SK-MEL-5 (cell line): ENCODE measurements at regions not wholly inside any gene's neighbourhood (a gene's known extent, or its start where the extent isn't known, plus 50 kb on each side); places are given as distances from the start of the nearest gene placed in this dataset.
A peak's percentile ranks its signal among the peaks of the same experiment; 100 is the strongest.

Experiments used
- DNase-seq: peaks from one replicate; pipeline ENCODE4 v3.0.0-alpha.2; 2016; ENCODE audit warnings: low read depth, low spot score
- in situ Hi-C: cut with HindIII; loops from 2 replicates; pipeline ENCODE4 v1.10.0; 2016; ENCODE audit warnings: low sequenced_read_pairs, high pct_unique_total_duplicates, low pct_unique_long_range_greater_than_20kb

DNA sequence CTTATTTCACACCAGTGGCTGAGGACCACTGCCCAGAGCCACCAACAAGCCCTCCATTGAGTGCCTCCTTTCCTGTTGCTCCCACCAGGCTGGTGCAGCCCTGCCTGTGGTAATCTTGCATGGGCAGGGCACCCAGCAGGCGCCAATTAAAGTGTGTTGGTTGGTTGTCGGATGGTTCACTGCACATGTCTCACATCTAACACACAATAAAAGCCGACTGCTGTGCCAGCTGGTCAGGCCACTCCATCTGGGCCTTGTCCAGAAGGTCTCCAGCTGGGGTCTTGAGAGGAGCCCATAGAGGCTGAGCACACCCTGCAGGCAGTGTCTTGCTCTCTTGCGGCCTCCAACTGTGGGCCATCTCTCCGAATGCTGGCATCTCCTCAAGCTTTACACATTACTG, 494.8 kb upstream of the KLHL29 start:
- no peak for DNase-seq
- in situ Hi-C loops: no loop called here

DNA sequence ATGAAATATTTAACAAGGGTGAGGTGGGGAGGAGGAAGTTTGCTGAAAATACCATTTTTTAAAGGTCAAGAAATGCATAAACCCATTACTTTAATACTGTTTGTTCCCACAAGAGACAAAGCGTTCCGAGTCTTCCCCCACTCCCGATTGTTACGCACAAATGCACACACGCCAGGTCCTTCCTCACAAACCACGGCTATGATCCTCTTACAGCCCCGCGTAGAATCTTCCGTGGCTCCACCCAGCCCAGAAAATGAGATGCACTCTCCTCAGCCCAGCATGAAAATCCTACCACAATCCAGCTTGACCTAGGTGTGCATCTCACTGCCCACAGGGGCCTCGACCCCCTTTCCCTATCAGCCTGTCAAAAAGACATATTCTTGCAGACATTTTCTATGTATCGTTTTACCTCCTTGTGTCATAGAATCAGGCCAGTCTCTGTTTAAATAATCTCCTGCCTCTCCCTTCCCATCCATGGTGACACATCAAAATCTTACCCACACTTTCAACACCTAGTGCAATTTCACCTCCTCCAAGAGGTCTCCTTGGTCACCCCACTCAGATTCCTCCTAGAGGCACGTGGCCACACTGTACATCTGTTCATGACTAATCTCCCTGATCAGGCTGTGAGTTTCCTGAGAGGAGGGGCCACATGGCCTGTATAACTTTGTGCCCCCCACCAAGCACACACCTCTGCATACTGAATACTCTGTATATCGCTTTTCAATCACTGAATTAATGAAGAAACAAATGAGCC, 491.0 kb upstream of the KLHL29 start:
- DNase-seq: no peak
- in situ Hi-C loops: no loop called here

- in situ Hi-C loops: no loop called here
- peak; percentile 8 for DNase-seq
These were observed 490.2 kb upstream of the KLHL29 start for GRCh38 chr2:22894761-22895160.

GRCh38 chr2:22897428-22897827, 487.6 kb upstream of the KLHL29 start:
- in situ Hi-C loops: no loop called here
- no peak for DNase-seq

DNA sequence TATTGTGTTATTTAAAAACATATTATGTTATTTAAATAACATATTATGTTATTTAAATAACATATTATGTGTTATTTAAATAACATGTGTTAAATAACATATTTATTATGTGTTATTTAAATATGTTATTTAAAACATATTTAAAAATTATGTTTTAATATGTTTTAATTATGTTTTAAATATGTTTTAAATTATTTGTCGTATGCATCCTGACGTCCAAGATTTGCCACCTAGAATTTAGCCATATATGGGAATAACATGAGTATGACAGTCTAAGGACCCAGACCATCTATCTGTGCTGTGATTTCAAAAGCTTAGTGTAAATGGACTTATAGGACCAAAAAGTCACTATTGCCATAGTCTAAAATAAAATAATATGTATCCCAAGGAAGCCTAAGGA, 484.3 kb upstream of the KLHL29 start:
- DNase-seq: no peak
- in situ Hi-C loops: no loop called here

- in situ Hi-C loops: no loop called here
- no peak for DNase-seq
These were observed 483.4 kb upstream of the KLHL29 start for GRCh38 chr2:22901471-22902179.

DNA sequence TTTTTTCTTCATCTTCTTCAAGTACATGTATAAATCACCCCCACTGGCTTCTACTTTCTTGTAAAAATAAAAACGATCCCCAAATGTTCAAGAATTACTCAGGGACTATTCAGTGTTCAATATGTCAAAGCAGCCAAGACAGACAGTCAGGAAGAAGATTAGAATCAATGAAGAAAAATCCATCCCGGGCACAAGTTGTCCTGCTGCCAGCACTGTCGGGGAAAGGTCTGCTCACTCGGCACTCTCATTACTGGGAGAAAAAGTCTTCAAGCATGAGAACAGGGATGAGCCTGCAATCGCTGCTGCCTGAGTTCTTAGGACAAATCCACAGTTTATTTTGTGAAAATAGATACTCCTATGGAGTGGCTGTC, 482.8 kb upstream of the KLHL29 start:
- in situ Hi-C loops: no loop called here
- no peak for DNase-seq

DNA sequence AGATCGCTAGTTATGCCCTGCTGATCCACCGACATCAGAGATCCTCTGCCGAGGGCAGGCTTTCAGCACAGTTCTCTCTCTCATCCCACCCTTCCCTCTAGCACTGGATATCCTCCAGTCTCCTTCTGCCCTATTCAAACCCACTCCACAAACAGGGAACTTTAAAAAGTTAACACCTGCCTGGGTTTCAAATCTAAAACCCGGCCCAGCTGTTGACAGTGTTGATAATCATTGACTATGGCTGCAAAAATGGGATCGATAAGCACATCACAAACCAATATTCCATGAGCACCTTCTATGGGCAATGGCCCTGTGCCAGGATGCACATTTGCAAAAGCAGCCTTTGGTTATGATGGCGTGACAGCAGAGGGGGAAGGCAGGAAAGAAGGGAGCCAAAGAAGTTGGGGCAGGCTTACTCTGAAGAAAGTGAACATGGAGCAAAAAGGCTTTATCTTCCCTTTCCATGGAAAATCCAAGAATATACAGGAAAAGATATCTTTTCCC, 482.3 kb upstream of the KLHL29 start:
- DNase-seq: no peak
- in situ Hi-C loops: no loop called here

DNA sequence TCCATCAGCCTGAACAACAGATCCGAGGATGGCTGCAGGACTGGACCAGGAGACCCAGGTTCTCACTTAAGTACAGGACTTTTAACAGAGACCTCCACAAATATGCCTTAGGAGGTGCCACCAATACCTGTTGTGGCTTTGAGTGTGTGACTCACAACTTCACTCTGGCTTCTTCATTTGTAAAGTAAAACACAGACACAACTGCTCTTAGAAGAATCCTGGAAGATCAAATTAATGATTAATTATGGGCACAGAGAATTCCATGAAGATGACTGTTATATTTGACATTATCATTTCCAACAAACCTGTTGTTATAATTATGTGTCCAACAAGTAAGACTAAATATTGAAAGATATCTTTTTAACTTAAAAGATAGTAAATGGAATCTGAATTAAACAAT, 481.4 kb upstream of the KLHL29 start:
- DNase-seq: no peak
- in situ Hi-C loops: no loop called here

DNA sequence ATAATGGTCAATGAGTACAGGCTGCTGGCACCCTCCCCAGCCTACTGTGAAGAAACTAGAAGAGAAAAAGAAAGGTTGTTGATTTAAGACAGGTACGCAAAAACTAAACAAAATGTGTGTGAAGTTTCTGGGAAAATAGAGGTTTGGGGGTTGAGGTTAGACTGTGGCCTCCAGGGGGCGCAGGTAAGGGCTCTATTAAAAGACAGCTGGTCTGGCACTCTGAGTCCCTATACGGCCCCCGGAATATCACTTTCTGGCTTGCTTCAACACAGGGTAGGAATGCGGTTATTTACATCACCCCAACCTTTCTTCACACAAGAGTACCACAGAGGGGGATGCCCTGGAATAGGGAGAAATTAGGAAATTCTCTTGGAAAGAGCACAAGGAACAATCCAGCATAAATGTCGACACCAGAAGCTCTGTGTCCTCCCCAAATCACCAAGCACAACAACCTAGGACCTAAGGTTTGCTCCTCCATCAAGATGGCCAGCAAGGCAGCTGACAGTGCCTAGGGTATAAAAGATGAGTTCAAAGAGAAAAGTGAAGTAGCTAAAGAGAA, 480.8 kb upstream of the KLHL29 start:
- peak; percentile 70 for DNase-seq

DNA sequence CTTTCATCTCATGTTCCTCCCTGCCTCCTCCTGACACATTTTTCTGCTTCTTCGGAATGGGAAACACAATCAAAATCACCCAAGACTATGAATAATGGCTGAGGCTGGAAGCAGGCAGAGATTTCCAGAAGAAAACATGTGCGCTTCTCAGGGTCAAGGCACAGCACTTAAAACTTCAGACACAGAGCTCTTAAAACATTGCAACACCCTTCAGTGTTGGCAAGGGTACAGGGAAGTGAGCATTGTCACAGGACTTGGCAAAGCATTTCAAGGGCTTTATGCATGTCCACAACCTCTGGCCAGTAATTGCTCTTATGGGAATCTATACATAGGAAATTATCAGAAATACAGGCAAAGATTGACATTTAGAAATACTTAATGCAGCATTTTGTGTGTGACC, 477.6 kb upstream of the KLHL29 start:
- DNase-seq: no peak
- in situ Hi-C loops: no loop called here

More for the DNA sequence above, 480.8 kb upstream of the KLHL29 start:
- in situ Hi-C loops: no loop called here

GRCh38 chr2:22912398-22912797, 472.6 kb upstream of the KLHL29 start:
- in situ Hi-C loops: no loop called here
- no peak for DNase-seq

DNA sequence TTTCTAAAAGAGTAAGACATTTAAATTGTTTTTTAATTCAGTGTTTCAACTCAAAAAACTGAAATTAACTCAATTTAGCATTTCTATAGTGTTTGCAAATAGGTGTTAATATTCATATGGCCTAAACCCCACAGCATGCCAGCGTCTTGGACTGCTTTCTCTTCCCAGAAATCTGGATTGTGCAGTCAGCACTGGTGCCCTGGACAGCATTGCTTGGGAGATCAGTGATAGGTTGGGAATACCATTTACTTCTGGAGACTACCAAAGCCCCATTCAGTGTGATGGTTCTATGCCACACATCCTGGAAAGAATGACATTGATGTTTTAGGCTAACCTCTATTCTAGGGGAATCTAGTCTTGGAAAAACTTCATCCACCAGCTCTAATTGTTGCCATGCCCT, 455.0 kb upstream of the KLHL29 start:
- no peak for DNase-seq
- in situ Hi-C loops: no loop called here

- DNase-seq: no peak
- in situ Hi-C loops: no loop called here
These were observed 454.2 kb upstream of the KLHL29 start for GRCh38 chr2:22930781-22931180.

DNA sequence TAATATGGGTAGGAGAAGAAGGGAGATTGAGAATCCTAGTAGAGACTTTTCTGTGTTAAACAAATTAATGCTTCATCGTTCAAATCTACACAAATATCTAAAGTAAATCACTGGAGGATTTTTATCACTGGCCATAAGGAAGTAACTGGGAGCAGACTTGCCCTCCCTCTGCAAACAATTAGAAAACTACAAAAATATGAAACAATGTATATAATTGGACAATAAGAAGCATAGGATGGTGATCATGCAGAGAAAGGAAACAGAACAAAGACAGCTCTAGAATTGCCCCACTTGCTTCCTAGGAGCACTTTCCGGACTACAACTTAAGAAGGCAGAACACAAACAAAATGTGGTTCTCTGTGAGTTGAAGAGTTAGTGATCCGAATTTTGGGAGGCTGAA, 452.7 kb upstream of the KLHL29 start:
- in situ Hi-C loops: no loop called here
- no peak for DNase-seq

- in situ Hi-C loops: no loop called here
- no peak for DNase-seq
These were observed 450.2 kb upstream of the KLHL29 start for GRCh38 chr2:22934747-22935146.

GRCh38 chr2:22942441-22942840, 442.5 kb upstream of the KLHL29 start:
- DNase-seq: no peak
- in situ Hi-C loops: no loop called here

- in situ Hi-C loops: no loop called here
- no peak for DNase-seq
These were observed 440.8 kb upstream of the KLHL29 start for GRCh38 chr2:22944143-22944542.

DNA sequence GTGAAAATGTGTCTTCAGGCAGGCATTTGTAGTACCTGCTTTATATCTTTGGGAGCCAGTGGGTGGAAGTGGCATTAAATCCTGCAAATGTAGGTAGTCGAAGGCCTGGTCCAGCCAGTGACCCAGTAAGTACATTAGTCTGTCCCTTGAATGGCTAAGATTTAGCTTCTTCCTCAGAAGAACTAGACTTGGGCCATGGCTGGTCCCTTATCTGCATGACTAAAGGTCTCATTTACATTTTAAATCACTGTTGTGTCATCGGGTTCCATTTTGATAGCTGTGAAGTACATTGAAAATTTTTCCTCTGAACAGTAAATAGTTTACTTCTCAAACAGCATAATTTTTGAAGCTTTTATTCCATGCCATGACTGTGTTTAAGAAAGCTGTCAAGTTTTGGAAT, 438.4 kb upstream of the KLHL29 start:
- no peak for DNase-seq
- in situ Hi-C loops: no loop called here
